GM12872 (cell line): ENCODE measurements at regions not wholly inside any gene's neighbourhood (a gene's known extent, or its start where the extent isn't known, plus 50 kb on each side); places are given as distances from the start of the nearest gene placed in this dataset.

Experiments
- TF ChIP-seq, protein P1 (sequence below): IDR thresholded peaks from 3 replicates; pipeline ENCODE4 v1.5.1; 2011; ENCODE audit warnings: low read depth, mild to moderate bottlenecking, low read length, moderate library complexity; ENCODE audit not compliant: insufficient read depth

DNA sequence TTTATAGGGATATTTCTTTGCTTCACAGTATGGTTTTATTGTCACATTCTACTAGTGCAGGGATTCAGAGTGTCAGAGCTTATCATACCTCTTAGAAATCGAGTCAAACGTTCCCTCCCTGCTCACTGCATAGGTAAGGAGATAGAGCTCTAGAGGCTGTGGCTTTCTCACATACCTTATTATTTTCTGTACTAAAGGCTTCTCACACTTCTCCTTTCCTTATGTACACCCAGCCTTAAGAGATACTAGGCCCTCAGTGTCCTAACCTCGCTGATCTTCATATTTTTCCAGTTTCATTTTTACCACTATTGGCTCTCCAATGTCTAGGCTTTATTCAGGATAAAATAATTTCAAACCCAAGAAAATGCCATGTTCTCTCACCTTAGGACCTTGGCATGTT is 297.3 kb upstream of the RIOK2 start:
- TF ChIP-seq, protein P1, sequence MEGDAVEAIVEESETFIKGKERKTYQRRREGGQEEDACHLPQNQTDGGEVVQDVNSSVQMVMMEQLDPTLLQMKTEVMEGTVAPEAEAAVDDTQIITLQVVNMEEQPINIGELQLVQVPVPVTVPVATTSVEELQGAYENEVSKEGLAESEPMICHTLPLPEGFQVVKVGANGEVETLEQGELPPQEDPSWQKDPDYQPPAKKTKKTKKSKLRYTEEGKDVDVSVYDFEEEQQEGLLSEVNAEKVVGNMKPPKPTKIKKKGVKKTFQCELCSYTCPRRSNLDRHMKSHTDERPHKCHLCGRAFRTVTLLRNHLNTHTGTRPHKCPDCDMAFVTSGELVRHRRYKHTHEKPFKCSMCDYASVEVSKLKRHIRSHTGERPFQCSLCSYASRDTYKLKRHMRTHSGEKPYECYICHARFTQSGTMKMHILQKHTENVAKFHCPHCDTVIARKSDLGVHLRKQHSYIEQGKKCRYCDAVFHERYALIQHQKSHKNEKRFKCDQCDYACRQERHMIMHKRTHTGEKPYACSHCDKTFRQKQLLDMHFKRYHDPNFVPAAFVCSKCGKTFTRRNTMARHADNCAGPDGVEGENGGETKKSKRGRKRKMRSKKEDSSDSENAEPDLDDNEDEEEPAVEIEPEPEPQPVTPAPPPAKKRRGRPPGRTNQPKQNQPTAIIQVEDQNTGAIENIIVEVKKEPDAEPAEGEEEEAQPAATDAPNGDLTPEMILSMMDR = no peak

DNA sequence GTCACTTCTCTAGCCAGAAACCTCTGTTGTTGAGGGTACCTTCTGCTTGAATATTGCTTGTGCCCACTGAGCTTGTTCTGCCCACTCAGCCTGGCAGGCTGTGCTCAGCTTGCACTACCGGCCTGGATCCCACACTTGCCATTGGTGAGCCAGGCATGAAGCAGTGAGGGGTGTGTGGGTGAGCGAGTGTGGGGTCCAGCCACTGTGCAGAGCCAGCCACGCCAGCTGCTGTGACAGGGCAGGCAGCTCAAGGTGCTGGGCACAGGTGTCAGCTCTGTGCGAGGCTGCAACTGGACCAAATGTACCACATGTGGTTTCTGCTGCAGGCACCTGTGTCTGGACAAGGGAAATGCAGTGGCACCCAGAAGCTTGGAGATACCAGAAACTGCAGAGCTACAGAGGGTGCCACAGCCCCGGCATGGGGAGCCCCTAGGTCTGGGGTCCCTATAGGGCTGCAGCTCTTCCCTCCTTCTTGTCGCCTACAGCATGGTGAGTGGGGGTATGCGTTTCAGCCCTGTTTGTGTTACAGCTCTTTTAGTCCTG is 305.1 kb upstream of the RIOK2 start:
- TF ChIP-seq, protein P1 = no peak

DNA sequence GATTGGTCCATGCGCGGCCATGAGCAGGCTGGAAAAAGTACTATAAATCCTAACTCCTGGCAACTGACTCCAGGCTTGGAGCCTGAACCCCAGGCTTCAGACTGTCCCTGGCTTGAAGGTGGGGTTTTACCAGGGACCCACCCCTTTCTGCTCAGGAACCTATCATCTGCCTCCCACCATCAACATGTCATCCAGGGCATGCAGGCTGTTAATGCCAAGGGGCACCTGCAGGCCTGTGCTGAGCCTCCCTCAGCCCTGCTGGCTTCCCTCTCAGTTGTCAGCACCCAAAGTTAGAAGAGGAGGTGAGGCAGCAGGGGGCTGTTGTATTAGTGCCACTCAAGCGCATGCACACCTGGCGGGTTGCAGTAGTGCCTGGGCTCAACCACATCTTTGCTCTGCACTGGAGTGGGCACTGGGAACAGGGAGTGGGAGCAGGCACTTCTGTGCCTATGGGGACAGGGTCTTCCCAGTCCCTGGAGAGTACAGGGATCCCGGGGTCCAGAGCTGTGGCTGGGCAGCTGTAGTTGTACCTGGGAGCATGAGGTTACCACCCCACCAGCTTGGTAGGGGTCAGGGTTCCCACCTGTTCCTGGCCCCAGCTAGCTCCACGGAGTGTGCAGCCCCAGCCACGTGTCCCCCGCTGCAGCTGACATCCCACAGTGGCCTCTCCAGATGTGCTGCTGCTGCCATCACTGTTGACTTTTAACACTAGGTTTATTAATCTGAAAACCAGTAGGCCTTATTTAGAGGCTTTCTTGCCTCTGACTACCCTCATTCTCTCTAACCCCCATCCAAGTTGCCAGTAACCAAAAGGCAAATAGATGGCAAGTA is 306.2 kb upstream of the RIOK2 start:
- TF ChIP-seq, protein P1 = no peak

DNA sequence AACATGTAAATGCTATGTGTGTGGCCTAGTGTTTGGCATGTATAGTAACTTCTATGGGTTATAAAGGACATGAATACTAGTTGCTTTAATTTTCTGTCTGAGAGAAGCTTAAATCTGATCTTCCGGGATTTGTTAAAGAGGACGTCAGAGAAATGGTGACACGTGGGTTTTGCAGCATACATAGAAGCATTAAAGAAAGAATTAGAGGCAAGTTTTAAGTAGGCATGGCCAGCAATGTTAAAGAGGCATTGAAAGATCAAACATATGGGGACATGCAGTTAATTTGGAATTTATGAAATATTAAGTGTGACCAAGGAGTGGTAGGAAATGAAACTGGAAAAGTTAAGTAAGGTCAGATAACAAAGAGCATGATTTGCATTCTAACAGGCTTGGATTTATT is 311.4 kb upstream of the RIOK2 start:
- TF ChIP-seq, protein P1 = no peak

DNA sequence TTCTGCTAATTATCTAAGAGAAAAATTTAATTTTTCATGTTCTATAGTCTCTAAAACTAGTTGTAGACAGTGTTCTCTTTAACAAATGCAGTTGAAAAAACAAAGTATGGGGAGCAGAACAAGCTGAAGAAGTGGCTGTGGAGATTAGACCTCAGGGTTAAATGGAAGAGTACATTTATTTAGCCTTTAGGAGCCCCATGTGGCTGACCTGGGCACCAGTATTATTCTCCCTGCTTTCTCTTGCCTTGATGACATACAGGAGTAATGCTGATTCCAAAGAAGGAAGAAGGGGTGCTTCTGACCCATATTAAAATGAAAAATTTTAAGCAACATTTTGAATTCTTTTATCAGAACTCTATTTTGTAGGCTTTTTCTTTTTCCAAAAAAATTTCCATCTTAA is 312.3 kb upstream of the RIOK2 start:
- TF ChIP-seq, protein P1 = no peak

DNA sequence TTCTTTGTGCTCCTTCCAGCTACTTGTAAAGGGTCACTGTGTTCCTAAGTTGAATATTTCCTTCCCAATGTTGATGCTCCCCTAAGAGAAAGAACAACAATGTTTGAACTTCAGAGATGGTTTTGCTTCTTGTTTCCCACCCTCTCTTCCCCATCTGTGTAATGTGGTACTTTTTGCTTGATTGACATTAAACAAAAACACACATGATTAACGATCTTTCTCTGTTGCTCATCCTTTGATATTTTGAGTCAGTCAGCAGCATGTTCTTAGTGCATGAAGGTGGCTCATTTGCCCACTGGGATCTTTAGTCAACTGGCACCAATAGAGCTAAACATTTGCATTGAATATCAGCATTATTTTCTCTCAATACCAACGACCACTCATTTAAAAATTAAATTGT is 313.0 kb upstream of the RIOK2 start:
- TF ChIP-seq, protein P1 = no peak

DNA sequence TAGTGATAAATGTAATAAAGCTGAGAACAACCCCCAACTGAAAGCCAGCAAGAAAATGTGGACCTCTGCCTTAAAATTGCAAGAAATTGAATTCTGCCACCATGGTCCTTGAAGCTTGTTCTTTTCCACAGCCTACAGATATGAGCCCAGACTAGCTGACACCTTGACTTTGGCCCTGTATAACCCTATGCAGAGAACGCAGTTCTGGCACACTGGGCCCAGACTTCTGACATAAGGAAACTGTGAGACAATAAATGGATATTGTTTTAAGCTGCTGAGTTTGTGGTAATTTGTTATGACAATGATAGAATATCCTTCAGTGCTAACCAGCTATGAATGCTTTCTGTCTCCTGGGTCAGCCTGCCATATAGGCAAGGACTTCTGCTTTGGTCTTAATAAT is 315.6 kb upstream of the RIOK2 start:
- TF ChIP-seq, protein P1 = no peak
